Fibroblast of skin of abdomen (primary cell): ENCODE measurements at regions not wholly inside any gene's neighbourhood (a gene's known extent, or its start where the extent isn't known, plus 50 kb on each side); places are given as distances from the start of the nearest gene placed in this dataset.

Experiments used
- DNase-seq: peaks from one replicate; pipeline ENCODE4 v3.0.0-alpha.2; 2013

DNA sequence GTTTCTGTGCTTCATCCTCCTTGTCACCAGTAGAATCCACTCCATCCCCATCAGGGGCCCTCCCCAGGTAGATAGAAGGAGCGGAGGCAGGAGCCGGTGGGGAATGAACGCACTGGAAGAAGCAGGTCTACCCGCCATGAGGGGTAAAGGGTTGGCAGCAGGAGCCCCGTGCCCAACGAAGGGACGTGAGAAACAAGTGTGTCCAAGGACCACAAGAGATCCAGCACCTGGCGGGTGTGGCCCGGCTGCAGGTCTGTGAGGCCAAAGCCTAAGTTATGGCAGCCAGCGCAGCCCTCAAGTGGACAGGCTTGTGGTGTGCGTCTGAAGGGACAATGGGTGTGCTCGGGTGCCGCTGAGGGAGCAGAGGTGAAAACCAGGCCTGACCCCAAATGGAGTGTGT, 94.3 kb downstream of the IRX2 start:
- no peak for DNase-seq

DNA sequence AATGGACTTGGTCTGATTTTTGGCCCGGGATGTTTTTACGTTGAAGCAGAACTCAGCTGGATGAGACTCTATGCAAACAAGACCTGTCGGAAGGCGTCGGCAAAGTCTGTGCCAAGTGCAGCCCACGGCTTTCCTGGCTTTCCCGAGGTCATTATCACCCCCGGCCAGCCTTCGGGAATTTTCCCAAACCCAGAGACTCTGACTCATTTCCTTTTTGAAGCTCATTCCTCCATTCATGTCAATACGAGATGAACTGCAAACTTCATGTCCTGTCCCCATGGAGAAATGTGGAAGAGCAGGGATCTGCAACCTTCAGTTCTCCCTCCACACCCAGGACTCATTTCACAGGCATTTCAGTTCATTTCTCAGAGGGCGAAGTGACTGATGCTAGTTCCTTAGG, 95.3 kb downstream of the IRX2 start:
- peak; percentile 95 for DNase-seq

GRCh38 chr5:2653991-2654390, 97.5 kb downstream of the IRX2 start:
- no peak for DNase-seq

DNA sequence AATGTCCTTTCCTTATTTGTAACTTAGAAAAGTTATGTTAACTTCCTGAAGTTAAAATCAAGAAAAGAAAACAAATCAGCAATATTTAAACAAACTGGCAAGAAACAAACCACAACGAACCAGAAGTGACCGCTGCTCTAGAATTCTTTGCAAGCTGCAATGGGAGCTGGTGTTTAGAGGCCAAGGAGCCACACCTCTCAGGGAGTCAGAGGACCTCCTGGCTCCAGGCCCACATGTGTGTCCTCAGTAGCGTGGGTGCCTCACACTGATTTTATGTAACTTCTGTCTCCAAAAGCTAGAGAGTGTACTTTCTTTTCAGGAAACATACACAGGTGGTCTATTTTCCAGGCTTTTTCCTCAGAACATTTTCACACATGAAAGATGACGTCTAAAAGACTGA, 100.4 kb downstream of the IRX2 start:
- DNase-seq: no peak

GRCh38 chr5:2642684-2643345, 108.7 kb downstream of the IRX2 start:
- no peak for DNase-seq

DNA sequence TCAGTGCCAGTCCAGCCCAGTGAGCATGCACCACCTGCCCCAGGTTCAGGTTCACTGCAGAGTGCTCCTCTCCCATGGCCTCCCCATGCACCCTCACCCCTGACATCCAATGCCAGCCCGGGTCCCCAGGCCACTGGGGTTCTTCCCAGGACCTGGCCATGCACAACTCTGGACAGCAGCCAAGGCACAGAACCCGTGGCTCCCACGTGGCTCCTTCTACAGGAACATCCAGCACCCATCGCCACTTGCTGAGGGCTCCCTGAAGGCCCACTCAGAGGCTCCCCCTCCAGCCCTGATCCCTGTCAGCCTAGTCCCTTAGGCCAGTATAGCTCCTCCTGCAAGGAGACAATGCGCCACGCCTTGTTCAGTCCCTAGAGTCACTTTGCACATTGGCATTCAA, 110.8 kb downstream of the IRX2 start:
- no peak for DNase-seq

- peak; percentile 55 for DNase-seq
Measured at GRCh38 chr5:2639425-2639824, 112.1 kb downstream of the IRX2 start.

GRCh38 chr5:2634399-2635176, 116.9 kb downstream of the IRX2 start:
- DNase-seq: no peak

DNA sequence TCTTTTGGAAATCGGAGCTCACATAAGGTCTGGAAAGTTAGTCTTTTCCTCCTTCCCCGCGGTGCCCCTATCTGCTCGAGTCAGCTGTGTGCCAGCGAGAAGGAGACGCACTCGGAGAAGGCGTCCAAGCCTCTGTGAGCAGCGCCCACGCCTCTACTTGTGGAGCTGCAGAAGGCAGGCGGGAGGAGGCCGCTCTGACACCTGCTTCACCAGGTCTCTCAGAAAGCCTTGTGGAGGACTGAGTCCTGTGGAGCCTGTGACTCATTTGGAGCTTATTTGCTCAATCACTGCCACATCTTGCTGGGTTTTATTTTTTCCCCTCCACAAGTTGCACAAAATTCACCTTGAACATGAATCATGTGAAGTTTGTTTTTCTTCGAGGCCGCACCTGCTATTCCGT, 117.5 kb downstream of the IRX2 start:
- no peak for DNase-seq

GRCh38 chr5:2631758-2632157, 119.7 kb downstream of the IRX2 start:
- DNase-seq: no peak

GRCh38 chr5:2629045-2629444, 122.4 kb downstream of the IRX2 start:
- no peak for DNase-seq

DNA sequence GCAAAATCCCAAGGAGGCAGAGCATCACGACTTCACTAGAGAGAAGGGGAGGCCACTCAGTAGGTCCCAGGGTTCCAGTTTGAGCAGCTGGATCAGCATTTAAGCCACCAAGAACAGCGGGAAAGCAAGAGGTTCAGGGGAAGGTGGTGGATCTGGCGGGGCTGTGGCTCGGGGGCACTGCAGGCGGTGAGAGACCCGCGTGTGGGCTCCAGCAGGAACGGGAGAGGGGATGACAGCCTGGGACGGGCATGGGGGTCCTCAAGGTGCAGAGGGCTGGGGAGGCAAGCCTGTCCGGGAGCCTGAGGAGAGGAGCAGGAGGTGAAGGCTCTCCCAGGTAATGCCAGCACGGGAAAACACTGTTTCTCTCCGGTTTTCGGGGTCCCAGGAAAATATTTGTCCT, 123.6 kb downstream of the IRX2 start:
- DNase-seq: no peak

DNA sequence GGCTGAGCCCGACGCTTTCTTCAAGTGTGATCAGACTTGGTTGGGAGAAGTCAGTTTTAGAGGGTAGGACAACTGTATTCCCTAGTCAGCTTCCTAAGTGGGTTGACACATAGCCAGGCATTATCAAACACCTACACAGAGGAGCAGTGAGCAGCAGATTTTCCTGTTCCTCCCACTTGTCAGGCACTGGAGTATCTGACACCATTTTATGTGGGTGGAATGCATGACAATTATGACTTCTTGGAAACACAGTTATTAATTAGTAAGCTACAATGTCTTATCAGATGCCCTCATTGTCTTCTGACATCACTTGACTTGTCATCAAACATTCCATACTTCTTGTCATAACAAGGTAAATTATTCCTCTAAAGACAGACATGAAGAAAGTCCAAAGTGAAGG, 124.9 kb downstream of the IRX2 start:
- no peak for DNase-seq

DNA sequence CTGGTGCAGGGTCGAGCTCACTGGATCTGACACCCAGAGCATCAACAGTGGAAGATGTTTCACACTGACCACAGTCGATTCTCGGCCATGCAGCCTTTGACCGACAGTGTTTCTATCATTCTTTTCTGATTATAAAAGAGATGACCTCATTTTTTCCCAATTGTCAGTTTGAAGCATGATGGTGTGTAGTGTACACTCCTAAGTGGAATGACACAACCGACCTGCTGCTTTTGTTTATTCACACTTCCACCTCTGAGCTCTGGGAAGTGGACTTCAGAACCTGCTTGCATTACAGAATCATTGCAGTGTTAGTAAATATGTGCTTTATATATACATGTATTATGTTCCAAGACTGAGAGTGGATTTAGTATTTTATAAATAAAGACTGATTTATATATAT, 128.6 kb downstream of the IRX2 start:
- no peak for DNase-seq

DNA sequence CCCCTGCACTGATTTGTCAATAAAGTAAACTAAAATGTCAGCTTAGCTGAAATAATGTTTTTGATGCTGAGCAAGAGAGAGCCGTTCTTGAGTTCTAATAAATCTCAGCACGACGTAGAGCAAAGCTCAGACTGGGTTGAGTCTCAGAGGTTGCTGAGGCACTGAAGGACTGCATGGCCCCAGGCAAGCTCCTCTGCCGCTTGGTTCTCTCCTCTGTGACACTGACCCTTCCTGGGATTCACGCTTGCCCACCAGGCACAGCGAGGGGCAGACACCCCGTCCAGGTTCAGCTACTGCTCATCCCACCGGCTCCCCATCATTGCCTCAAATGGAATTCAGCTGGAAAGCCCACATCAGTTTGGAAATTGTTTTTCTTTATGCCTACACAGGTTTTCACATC, 129.8 kb downstream of the IRX2 start:
- DNase-seq: no peak

DNA sequence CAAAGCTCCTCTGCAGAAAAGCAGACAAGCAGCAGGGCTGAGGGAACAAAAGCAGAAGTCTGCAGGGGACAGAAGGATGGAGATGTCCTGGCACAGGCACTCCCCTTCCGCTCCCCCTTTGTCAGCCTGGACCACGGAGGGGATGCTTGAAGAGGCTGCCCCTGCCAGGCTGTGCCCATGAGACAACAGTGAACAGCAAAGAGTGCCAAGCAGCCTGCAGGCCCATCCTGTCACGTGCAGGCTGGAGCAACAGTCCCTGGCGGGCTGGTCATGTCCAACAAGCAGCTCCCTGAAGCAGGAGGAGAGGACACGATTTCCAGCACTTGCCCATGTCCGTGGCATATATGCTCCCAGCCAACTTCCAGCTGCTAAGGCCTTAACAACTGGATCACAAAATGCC, 132.3 kb downstream of the IRX2 start:
- DNase-seq: no peak

- no peak for DNase-seq
Measured at GRCh38 chr5:2617461-2617860, 134.0 kb downstream of the IRX2 start.

DNA sequence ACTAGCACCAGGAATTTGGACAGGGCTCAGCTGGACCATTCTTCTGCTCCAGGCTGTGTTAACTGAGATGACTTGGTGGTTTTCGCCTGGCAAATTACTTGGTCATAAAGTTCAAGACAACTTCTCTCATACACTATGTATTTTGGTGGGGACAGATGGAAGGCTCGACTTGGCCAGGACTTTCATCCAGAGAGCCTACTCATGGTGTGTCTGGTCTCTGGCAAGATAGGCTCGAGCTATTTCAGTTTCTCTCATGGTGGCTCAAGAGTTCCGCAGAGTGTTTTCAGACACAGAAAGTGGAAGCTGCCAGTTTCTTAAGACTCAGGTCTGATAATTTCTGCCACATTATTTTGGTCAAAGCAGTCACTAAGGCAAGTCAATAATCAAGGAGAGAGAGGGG, 135.6 kb downstream of the IRX2 start:
- no peak for DNase-seq

DNA sequence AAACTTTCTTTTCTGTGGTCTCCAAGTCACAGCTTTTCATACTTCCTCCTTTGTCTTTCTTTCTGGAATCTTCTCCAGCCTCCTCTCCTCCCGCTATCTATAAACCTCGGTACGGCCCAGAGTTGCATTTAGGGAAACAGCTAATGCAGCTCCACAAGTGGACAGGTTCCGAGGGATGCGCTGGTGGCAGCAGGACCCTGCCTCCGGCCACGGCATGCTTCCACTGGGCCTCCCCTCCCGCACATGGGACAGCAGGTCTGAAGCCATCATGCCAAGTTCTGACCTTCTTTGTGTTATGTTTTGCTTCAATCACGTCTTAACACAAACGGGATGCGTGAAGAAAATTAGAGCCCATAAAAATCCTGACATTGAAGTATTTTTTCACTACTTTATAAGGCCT, 136.9 kb downstream of the IRX2 start:
- no peak for DNase-seq

GRCh38 chr5:2611659-2612058, 139.8 kb downstream of the IRX2 start:
- DNase-seq: no peak

- no peak for DNase-seq
Measured at GRCh38 chr5:2610986-2611385, 140.5 kb downstream of the IRX2 start.

- no peak for DNase-seq
Measured at GRCh38 chr5:2608391-2608790, 143.1 kb downstream of the IRX2 start.

- DNase-seq: no peak
Measured at GRCh38 chr5:2607598-2607997, 143.9 kb downstream of the IRX2 start.

DNA sequence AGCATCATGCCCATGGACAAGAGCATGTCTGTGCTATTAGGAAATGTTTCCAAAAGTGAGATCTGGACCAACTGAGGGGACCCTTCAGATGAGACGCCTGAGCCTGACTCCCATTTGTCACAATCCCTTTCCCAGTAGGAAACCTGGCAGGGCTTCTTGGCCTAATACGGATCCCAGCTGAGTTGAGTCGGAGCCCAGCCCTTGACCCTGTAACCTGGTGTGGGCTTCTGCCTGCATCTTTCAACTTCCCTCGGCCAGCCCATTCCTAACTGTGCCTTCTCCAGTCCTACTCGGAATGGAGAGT, 148.3 kb downstream of the IRX2 start:
- DNase-seq: no peak
